HUES6 (cell line): ENCODE measurements at regions not wholly inside any gene's neighbourhood (a gene's known extent, or its start where the extent isn't known, plus 50 kb on each side); places are given as distances from the start of the nearest gene placed in this dataset.

Experiments used
- H3K27ac ChIP-seq: 2 replicates; pipeline ENCODE4 v1.7.0; 2013; ENCODE audit warnings: low read depth, mild to moderate bottlenecking, low read length, inconsistent platforms
- H3K27me3 ChIP-seq: 2 replicates; pipeline ENCODE4 v1.6.1; 2013; ENCODE audit warnings: low read length; ENCODE audit not compliant: control insufficient read depth, insufficient read depth
- H3K36me3 ChIP-seq: 2 replicates; pipeline ENCODE4 v1.6.1; 2013; ENCODE audit warnings: low read length; ENCODE audit not compliant: control insufficient read depth, insufficient read depth
- H3K4me1 ChIP-seq: 2 replicates; pipeline ENCODE4 v1.6.1; 2013; ENCODE audit warnings: low read length; ENCODE audit not compliant: control insufficient read depth, insufficient read depth
- H3K4me3 ChIP-seq: 2 replicates; pipeline ENCODE4 v1.5.1; 2013; ENCODE audit warnings: low read depth, low read length
- H3K9ac ChIP-seq: one replicate; pipeline ENCODE4 v1.6.1; 2013; ENCODE audit warnings: mild to moderate bottlenecking, low read length
- H3K9me3 ChIP-seq: 2 replicates; pipeline ENCODE4 v1.6.1; 2013; ENCODE audit warnings: low read depth, low read length; ENCODE audit not compliant: control insufficient read depth, insufficient read depth

GRCh38 chr2:151156431-151156830, 105.2 kb downstream of the RBM43 start:
- H3K27ac ChIP-seq: no peak overlapping the region
- H3K27me3 ChIP-seq: no peaks in the 10 kb centered on the region
- peaks cover 4% of the 10 kb centered on the region; the same call in 1 of the 2 replicates for H3K4me1 ChIP-seq
- no peak overlapping the region for H3K4me3 ChIP-seq
- no peaks in the 10 kb centered on the region for H3K36me3 ChIP-seq
- H3K9me3 ChIP-seq: no peaks in the 10 kb centered on the region
- no peak overlapping the region for H3K9ac ChIP-seq

- Histone ChIP-seq H3K27ac (no peak overlapping the region), H3K27me3 (no peaks in the 10 kb centered on the region), H3K9me3 (no peaks in the 10 kb centered on the region), H3K36me3 (no peaks in the 10 kb centered on the region), H3K4me1 (no peaks in the 10 kb centered on the region; the same call in 1 of the 2 replicates), H3K9ac (no peak overlapping the region), H3K4me3 (no peak overlapping the region)
These were observed 108.1 kb downstream of the RBM43 start for GRCh38 chr2:151153601-151154000.

GRCh38 chr2:151150331-151151320, 111.0 kb downstream of the RBM43 start:
- no peaks in the 10 kb centered on the region for H3K36me3 ChIP-seq
- no peaks in the 10 kb centered on the region; the same call in 1 of the 2 replicates for H3K4me1 ChIP-seq
- H3K27me3 ChIP-seq: no peaks in the 10 kb centered on the region
- H3K9ac ChIP-seq: no peak overlapping the region
- H3K9me3 ChIP-seq: no peaks in the 10 kb centered on the region
- H3K27ac ChIP-seq: no peak overlapping the region
- no peak overlapping the region for H3K4me3 ChIP-seq

GRCh38 chr2:151138507-151138906, 123.2 kb downstream of the RBM43 start:
- Histone ChIP-seq H3K27ac (no peak overlapping the region), H3K9me3 (no peaks in the 10 kb centered on the region), H3K9ac (no peak overlapping the region), H3K4me3 (no peak overlapping the region), H3K4me1 (no peaks in the 10 kb centered on the region), H3K27me3 (no peaks in the 10 kb centered on the region), H3K36me3 (no peaks in the 10 kb centered on the region)

GRCh38 chr2:151137526-151137925, 124.1 kb downstream of the RBM43 start:
- no peak overlapping the region for H3K9ac ChIP-seq

GRCh38 chr2:151120011-151120410, 141.7 kb downstream of the RBM43 start:
- Histone ChIP-seq H3K27ac (no peak overlapping the region), H3K9ac (no peak overlapping the region), H3K27me3 (no peaks in the 10 kb centered on the region)

More at GRCh38 chr2:151137526-151137925, 124.1 kb downstream of the RBM43 start:
- Histone ChIP-seq H3K4me3 (no peak overlapping the region), H3K27ac (no peak overlapping the region), H3K9me3 (no peaks in the 10 kb centered on the region), H3K4me1 (no peaks in the 10 kb centered on the region), H3K36me3 (no peaks in the 10 kb centered on the region), H3K27me3 (no peaks in the 10 kb centered on the region)

GRCh38 chr2:151119374-151119773, 142.3 kb downstream of the RBM43 start:
- Histone ChIP-seq H3K9ac (no peak overlapping the region), H3K27ac (no peak overlapping the region), H3K27me3 (no peaks in the 10 kb centered on the region), H3K4me1 (no peaks in the 10 kb centered on the region), H3K36me3 (no peaks in the 10 kb centered on the region), H3K4me3 (no peak overlapping the region), H3K9me3 (peaks cover 26% of the 10 kb centered on the region)

More at GRCh38 chr2:151120011-151120410, 141.7 kb downstream of the RBM43 start:
- Histone ChIP-seq H3K36me3 (no peaks in the 10 kb centered on the region), H3K4me3 (no peak overlapping the region), H3K9me3 (peaks cover 26% of the 10 kb centered on the region), H3K4me1 (no peaks in the 10 kb centered on the region)

- H3K27ac ChIP-seq: no peak overlapping the region
- H3K9ac ChIP-seq: no peak overlapping the region
- no peaks in the 10 kb centered on the region for H3K27me3 ChIP-seq
- H3K4me1 ChIP-seq: no peaks in the 10 kb centered on the region; the same call in 1 of the 2 replicates
- H3K9me3 ChIP-seq: peaks cover 27% of the 10 kb centered on the region
- H3K36me3 ChIP-seq: no peaks in the 10 kb centered on the region; the same call in 1 of the 2 replicates
- H3K4me3 ChIP-seq: no peak overlapping the region
These were observed 143.4 kb downstream of the RBM43 start for GRCh38 chr2:151118269-151118668.

GRCh38 chr2:151114874-151115273, 146.8 kb downstream of the RBM43 start:
- Histone ChIP-seq H3K9me3 (peaks cover 34% of the 10 kb centered on the region), H3K27me3 (no peaks in the 10 kb centered on the region), H3K9ac (no peak overlapping the region), H3K4me3 (no peak overlapping the region), H3K27ac (no peak overlapping the region), H3K36me3 (no peaks in the 10 kb centered on the region; the same call in 1 of the 2 replicates), H3K4me1 (peaks cover 13% of the 10 kb centered on the region; the same call in 1 of the 2 replicates)

- Histone ChIP-seq H3K9me3 (peaks cover 31% of the 10 kb centered on the region), H3K4me3 (no peak overlapping the region), H3K27me3 (no peaks in the 10 kb centered on the region), H3K4me1 (peaks cover 13% of the 10 kb centered on the region; the same call in 1 of the 2 replicates), H3K9ac (no peak overlapping the region), H3K27ac (no peak overlapping the region), H3K36me3 (no peaks in the 10 kb centered on the region; the same call in 1 of the 2 replicates)
These were observed 148.3 kb downstream of the RBM43 start for GRCh38 chr2:151113318-151113717.
